HEK293 (cell line): ENCODE measurements at regions not wholly inside any gene's neighbourhood (a gene's known extent, or its start where the extent isn't known, plus 50 kb on each side); places are given as distances from the start of the nearest gene placed in this dataset.

Experiments
- CTCF ChIA-PET: fragments of 350-600 bp; formaldehyde crosslinking; extraction: SDS; loops from one replicate; lab custom pipeline; 2021; ENCODE audit warnings: antibody characterized with exemption; lab: Yijun Ruan, JAX
- POLR2A ChIA-PET: fragments of 300-600 bp; formaldehyde crosslinking; extraction: SDS; loops from one replicate; lab custom pipeline; 2020; ENCODE audit warnings: antibody characterized with exemption, inconsistent platforms; lab: Yijun Ruan, JAX
- H3K27ac ChIP-seq: fragments of 200-500 bp; sonication (Bioruptor generic); 2 replicates; pipeline ENCODE4 v1.5.1; 2014; ENCODE audit warnings: low read depth, low read length, control low read depth, inconsistent platforms; ENCODE audit errors: extremely low read depth
- H3K36me3 ChIP-seq, 2 experiments: fragments of 200-500 bp in 1 of 2; sonication (Bioruptor generic) in 1 of 2; 1 replicate in 1 of 2; 2 replicates in 1 of 2; pipeline ENCODE4 v1.5.1; 2014 to 2017; ENCODE audit warnings: inconsistent platforms in 2 of 2, low read length in 2 of 2; ENCODE audit not compliant: control insufficient read depth in 2 of 2, insufficient read depth in 1 of 2
- H3K4me1 ChIP-seq: fragments of 200-500 bp; sonication (Bioruptor generic); 2 replicates; pipeline ENCODE4 v1.5.1; 2014; ENCODE audit warnings: mild to moderate bottlenecking, low read length, inconsistent platforms; ENCODE audit not compliant: control insufficient read depth, insufficient read depth
- H3K4me3 ChIP-seq: 2 replicates; pipeline ENCODE4 v1.5.1; 2011; ENCODE audit warnings: low read depth, mild to moderate bottlenecking, control low read depth, low read length, moderate library complexity
- H3K9me3 ChIP-seq: fragments of 200-500 bp; sonication (Bioruptor generic); 2 replicates; pipeline ENCODE4 v1.5.1; 2014; ENCODE audit warnings: low read depth, low read length, inconsistent platforms; ENCODE audit not compliant: control insufficient read depth, insufficient read depth
- ATF2 ChIP-seq: fragments of 450-650 bp; formaldehyde crosslinking; IDR thresholded peaks from 2 replicates; pipeline ENCODE4 v1.5.1; 2016; ENCODE audit warnings: missing biosample characterization, missing genetic modification characterization, low read depth
- BCL11A ChIP-seq: fragments of 450-650 bp; formaldehyde crosslinking; IDR thresholded peaks from 2 replicates; pipeline ENCODE4 v1.5.1; 2016; ENCODE audit warnings: low read depth, missing biosample characterization, missing genetic modification characterization
- EGR2 ChIP-seq: fragments of 450-650 bp; formaldehyde crosslinking; IDR thresholded peaks from 2 replicates; pipeline ENCODE4 v1.5.1; 2016; ENCODE audit warnings: low read depth, missing biosample characterization, missing genetic modification characterization
- KLF17 ChIP-seq: fragments of 450-650 bp; formaldehyde crosslinking; IDR thresholded peaks from 2 replicates; pipeline ENCODE4 v1.5.1; 2016; ENCODE audit warnings: missing biosample characterization, missing genetic modification characterization
- MEIS1 ChIP-seq: sonication (generic); formaldehyde crosslinking; IDR thresholded peaks from 2 replicates; pipeline ENCODE4 v1.8.1; 2022; ENCODE audit warnings: missing genetic modification reagents, mild to moderate bottlenecking, borderline replicate concordance
- PRDM2 ChIP-seq: fragments of 450-650 bp; formaldehyde crosslinking; IDR thresholded peaks from 2 replicates; pipeline ENCODE4 v1.5.1; 2016; ENCODE audit warnings: missing biosample characterization, missing genetic modification characterization, borderline replicate concordance
- SP7 ChIP-seq: fragments of 450-650 bp; formaldehyde crosslinking; IDR thresholded peaks from 2 replicates; pipeline ENCODE4 v1.5.1; 2016; ENCODE audit warnings: missing biosample characterization, missing genetic modification characterization
- ZBTB1 ChIP-seq: fragments of 450-650 bp; formaldehyde crosslinking; IDR thresholded peaks from 2 replicates; pipeline ENCODE4 v1.5.1; 2016; ENCODE audit warnings: missing biosample characterization, missing genetic modification characterization
- ZBTB10 ChIP-seq: fragments of 450-650 bp; formaldehyde crosslinking; IDR thresholded peaks from 2 replicates; pipeline ENCODE4 v1.5.1; 2016; ENCODE audit warnings: missing biosample characterization, missing genetic modification characterization
- ZEB2 ChIP-seq: fragments of 450-650 bp; formaldehyde crosslinking; IDR thresholded peaks from 2 replicates; pipeline ENCODE4 v1.5.1; 2016; ENCODE audit warnings: missing biosample characterization, missing genetic modification characterization
- ZNF157 ChIP-seq: fragments of 450-650 bp; formaldehyde crosslinking; IDR thresholded peaks from 2 replicates; pipeline ENCODE4 v1.5.1; 2016; ENCODE audit warnings: missing biosample characterization, missing genetic modification characterization
- ZNF48 ChIP-seq: fragments of 450-650 bp; formaldehyde crosslinking; IDR thresholded peaks from 2 replicates; pipeline ENCODE4 v1.5.1; 2016; ENCODE audit warnings: missing biosample characterization, missing genetic modification characterization
- ZNF513 ChIP-seq: fragments of 450-650 bp; IDR thresholded peaks from 2 replicates; pipeline ENCODE4 v1.5.1; 2018; ENCODE audit warnings: missing biosample characterization, missing genetic modification characterization
- ZNF571 ChIP-seq: fragments of 450-650 bp; formaldehyde crosslinking; IDR thresholded peaks from 2 replicates; pipeline ENCODE4 v1.5.0; 2017; ENCODE audit warnings: missing biosample characterization, missing genetic modification characterization
- ZNF701 ChIP-seq: fragments of 450-650 bp; formaldehyde crosslinking; IDR thresholded peaks from 2 replicates; pipeline ENCODE4 v1.5.1; 2016; ENCODE audit warnings: missing biosample characterization, missing genetic modification characterization
- ZNF830 ChIP-seq: fragments of 450-650 bp; IDR thresholded peaks from 2 replicates; pipeline ENCODE4 v1.5.0; 2018; ENCODE audit warnings: missing biosample characterization, missing genetic modification characterization, low read depth, mild to moderate bottlenecking, moderate library complexity

GRCh38 chr21:27108701-27109100 is 141.8 kb upstream of the ADAMTS5 start (continued):
- TF ChIP-seq PRDM2 (tag by site-specific recombination) (no peak), KLF17 (tag by site-specific recombination) (no peak), ZBTB1 (tag by site-specific recombination) (no peak), ZNF701 (tag by site-specific recombination) (no peak), EGR2 (tag by site-specific recombination) (no peak), ZEB2 (tag by site-specific recombination) (no peak), ZNF157 (tag by site-specific recombination) (no peak), ZNF830 (no peak)

- H3K4me1 ChIP-seq: no peaks in the 10 kb centered on the region
- H3K27ac ChIP-seq: no peak overlapping the region
- CTCF ChIA-PET: no interaction called here
- H3K36me3 ChIP-seq: no peaks in the 10 kb centered on the region
- no peak overlapping the region for H3K4me3 ChIP-seq
- POLR2A ChIA-PET: no interaction called here
- H3K9me3 ChIP-seq: no peaks in the 10 kb centered on the region
- TF ChIP-seq MEIS1 (CRISPR knock-in tag) (no peak), ZNF571 (no peak), ATF2 (tag by site-specific recombination) (no peak), SP7 (no peak), ZNF513 (no peak), ZNF48 (tag by site-specific recombination) (no peak), ZBTB10 (no peak), BCL11A (no peak)
Measured at GRCh38 chr21:27108228-27108627, 141.3 kb upstream of the ADAMTS5 start.
